ENCODE measurements at regions not wholly inside any gene's neighbourhood (a gene's known extent, or its start where the extent isn't known, plus 50 kb on each side); places are given as distances from the start of the nearest gene placed in this dataset.

DNA sequence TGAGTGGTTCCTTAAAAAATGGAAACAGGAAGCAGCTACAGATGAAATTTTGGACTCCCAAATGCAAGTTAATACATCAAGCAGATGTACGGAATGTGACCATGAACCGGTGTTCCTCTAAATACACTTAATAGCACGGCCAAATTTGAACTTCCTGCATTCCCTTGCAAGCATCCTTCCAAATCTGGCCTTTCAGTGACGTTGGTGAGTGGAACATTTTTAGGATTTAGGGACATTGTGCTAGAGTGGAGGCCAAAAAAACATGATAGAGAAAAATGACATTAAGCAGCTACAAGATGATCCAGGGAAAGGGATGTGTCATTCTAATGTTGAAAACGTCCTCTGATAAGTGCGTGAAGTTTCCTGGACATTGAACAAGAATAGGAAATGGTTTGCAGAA lies 62.1 kb downstream of the CTAGE1 start:
- DNase-seq: no peak

- no peak for DNase-seq
Measured at GRCh38 chr18:22355069-22355468, 62.6 kb downstream of the CTAGE1 start.

- DNase-seq: no peak
Measured at GRCh38 chr18:22349966-22350365, 67.7 kb downstream of the CTAGE1 start.

DNA sequence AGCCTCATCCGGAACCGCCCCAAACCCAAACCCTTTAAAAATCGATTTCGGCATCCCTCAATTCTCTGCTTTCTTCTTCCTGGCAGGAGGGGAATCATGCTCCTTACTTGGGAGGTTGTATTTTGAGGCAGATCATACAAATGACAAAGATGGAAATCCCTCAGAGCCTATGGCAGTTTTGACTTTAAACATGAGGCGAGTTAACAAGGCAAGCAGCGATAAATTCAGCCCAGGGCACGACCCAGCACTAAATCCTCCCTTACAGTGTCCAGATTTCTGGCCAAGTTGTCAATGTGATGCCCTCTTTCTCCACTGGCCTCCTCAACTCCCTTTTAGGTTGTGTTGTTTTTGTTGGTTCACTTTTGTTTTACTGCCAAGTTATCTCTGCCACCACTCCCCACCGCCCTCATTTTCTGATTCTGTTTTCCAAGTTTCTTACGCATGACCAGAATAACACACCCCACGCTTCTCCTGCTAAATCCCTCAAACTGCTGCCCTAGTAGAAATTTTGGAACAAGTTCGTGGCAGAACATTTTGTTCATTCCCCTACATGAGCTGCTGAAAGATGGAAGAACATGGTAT lies 68.3 kb downstream of the CTAGE1 start:
- DNase-seq: no peak

GRCh38 chr18:22348521-22349316 lies 69.0 kb downstream of the CTAGE1 start:
- DNase-seq: no peak

- no peak for DNase-seq
Measured at GRCh38 chr18:22347606-22348511, 69.9 kb downstream of the CTAGE1 start.

DNA sequence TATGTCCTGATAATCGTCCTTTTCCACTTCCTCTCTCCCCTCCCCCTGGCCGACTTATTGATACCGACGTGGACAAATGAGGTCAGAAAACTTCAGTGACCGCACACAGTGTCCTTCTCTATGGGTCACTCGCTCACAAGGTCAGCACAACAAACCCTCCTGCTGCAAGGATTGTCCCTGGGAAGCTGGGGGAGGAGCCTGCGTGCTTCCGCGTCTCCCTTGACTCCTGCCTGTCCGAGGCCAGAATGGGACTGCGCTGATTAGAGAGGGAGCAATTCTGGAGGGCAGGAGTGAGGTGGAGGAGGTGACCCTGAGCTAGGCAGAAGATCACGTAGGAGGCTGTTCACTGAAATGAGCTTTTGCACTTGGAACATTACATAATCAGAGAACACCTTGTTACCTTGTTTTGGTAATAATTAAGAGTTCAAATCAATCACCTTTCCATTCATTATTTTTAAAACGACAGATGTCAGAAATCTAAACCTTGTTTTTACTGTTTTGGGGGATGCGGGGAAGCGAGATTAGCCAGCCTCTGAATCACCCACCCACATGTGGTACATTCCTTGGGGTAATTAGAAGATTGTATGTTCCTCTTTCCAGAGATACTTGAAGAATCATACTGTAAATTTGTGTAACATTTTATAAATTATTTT lies 70.6 kb downstream of the CTAGE1 start:
- no peak for DNase-seq

GRCh38 chr18:22346401-22346952 lies 71.2 kb downstream of the CTAGE1 start:
- no peak for DNase-seq

- no peak for DNase-seq
Measured at GRCh38 chr18:22345718-22346117, 72.0 kb downstream of the CTAGE1 start.

DNA sequence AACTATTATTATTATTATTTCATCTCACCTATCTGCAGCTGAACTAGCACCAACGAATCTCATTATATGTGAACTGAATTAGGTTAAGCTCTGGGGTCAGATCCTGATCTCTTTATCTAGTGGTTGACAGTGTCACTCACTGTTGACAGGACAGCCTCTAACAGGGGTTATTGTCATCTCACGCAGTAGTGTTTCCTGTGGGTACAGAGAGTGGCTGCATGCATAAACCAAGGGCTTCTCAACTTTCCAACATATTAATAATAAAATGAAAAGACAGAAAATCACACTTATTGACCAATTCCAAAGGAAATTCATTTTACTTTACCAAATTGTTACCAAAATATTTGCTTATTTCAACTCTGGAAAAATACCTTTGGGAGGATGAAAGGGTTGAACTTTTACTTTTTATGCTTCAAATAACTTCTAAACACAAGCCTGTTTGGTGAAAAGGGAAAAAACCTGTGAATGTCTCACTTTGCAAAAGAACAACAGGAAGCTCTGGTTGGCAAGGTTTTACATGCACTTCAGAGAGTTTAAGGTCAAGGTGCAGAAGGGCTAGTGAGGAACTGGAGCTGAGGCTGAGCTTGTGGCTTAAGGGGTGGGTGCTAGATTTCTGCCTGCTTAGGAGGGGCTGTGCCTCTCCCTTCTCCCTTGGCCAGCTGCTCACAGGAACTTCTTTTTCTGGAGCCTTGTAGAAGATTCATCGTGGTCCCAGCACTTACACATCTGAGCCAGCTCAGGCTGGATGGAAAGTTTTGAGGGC lies 72.6 kb downstream of the CTAGE1 start:
- no peak for DNase-seq

GRCh38 chr18:22344445-22344844 lies 73.3 kb downstream of the CTAGE1 start:
- no peak for DNase-seq

GRCh38 chr18:22343613-22344012 lies 74.1 kb downstream of the CTAGE1 start:
- no peak for DNase-seq

DNA sequence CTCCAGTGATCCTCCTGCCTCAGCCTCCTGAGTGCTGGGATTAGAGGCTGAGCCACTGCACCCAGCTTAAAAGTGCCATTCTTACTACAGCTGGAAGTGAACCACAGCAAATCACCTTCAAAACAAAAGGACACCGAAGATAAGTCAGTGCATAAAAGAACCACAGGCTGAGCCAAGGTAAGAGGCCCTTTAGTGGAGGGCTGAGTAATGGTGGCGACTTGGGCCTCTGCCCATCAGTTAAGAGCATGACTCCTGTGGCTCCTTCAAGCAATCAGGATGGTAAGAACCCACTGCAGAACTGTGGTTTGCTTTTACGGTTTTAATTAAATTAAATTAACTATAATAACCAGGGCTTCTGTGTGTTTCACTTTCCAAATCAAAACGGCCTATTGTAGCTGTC lies 75.1 kb downstream of the CTAGE1 start:
- peak; percentile 55 for DNase-seq

- DNase-seq: no peak
Measured at GRCh38 chr18:22340331-22340730, 77.4 kb downstream of the CTAGE1 start.

DNA sequence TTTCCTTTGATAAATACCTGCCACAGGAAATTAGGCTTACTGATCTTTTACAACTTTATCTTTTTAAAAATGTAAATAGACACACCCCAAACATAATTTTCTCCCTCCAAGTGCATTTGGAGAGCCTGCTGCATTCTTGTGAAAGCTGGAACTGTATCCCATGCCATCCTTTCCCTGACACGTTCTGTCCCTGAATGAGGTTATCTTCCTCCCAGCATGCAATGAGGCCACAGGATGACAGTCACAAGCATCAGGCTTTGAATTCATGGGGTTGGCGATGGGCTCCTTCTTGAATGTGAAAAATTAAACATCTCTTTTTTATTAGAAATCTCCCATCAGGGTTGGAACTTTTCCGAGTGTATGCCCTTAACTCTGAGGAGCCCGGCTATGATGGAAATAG lies 77.8 kb downstream of the CTAGE1 start:
- DNase-seq: no peak

DNA sequence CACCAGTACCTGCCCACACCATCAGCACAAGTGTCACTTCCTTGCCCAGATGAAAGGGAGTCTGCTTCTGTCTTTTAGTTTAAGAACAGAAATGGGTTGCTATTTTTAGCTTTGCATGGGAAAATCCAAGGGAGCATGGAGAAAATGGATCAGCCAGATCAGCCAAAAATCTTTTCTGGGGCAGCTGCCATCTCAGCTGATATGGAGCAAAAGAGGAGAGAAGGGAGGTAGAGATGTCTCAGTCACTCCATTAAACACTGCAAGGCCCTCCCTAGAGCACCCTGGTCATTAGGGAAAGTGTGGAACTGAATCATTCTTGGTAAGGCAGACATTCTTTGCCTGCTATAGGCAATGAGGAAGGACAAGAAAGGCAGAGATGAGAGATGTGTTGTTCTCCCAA lies 79.9 kb downstream of the CTAGE1 start:
- DNase-seq: no peak

DNA sequence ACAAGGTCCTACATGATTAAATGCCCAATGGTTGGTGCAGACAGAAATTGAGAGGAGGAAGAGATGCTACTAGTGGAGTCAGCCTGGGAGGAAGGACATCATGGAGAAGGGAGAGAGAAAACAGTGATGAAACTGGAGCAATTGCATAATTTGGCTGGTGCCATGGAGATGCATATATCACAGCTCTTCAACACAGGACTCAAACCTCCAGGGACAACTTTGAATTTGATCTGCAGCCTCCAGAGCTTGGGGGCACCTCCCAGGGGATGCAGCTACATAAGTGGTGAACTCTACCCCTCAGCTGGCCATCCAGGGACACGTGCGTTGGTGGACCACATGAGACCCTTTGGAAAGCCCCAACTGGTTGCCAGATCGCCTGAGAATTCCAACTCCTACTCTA lies 80.4 kb downstream of the CTAGE1 start:
- no peak for DNase-seq

DNA sequence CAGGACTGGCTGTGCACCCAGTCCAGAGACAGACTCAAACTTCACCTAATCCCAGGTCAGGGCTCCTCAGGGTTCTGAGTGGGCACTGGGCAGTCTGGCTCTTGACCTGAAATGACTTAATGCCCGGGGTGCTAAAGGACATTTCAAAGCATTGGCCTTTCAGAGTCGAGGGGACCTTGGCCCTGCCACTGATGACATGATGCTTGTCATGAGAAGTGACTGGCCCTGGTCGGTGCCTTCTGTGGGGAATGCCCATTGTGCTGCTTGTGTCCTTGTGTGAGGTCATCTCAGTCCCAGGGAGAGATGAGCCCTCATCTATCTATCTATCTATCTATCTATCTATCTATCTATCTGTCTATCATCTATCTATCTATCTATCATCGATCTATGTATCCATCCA lies 81.3 kb downstream of the CTAGE1 start:
- no peak for DNase-seq

DNA sequence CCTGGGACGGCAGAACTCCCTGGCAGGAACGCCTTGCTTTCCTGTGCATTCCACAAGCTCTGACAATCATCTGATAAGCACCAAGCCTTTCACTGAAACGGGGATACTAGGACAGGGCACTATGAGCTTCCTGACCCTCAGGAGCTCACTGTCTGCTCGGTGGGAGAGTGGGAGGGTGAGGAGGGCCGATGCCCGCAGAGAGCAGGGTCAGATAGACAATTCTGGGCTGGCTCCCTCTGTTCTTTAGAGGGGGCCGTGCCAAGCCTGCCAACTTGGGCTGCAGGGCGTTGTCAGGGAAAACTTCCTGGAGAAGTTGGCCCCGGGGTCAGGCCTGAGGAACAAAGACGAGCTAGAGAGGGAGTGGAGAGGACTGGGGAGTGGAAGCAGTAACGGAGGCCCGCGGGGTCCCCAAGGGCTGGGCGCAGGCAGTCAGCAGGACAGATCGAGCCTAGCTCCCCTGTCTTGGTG lies 82.0 kb downstream of the CTAGE1 start:
- no peak for DNase-seq

GRCh38 chr18:22334567-22334966 lies 83.1 kb downstream of the CTAGE1 start:
- no peak for DNase-seq

- no peak for DNase-seq
Measured at GRCh38 chr18:22332590-22332989, 85.1 kb downstream of the CTAGE1 start.

- no peak for DNase-seq
Measured at GRCh38 chr18:22330508-22330907, 87.2 kb downstream of the CTAGE1 start.
